ENCODE measurements at regions not wholly inside any gene's neighbourhood (a gene's known extent, or its start where the extent isn't known, plus 50 kb on each side); places are given as distances from the start of the nearest gene placed in this dataset.
"Not testable (repeated sequence)": the region's sequence is repeated elsewhere in the genome, so short reads cannot be mapped to it uniquely, and the experiment has no call there.

DNA sequence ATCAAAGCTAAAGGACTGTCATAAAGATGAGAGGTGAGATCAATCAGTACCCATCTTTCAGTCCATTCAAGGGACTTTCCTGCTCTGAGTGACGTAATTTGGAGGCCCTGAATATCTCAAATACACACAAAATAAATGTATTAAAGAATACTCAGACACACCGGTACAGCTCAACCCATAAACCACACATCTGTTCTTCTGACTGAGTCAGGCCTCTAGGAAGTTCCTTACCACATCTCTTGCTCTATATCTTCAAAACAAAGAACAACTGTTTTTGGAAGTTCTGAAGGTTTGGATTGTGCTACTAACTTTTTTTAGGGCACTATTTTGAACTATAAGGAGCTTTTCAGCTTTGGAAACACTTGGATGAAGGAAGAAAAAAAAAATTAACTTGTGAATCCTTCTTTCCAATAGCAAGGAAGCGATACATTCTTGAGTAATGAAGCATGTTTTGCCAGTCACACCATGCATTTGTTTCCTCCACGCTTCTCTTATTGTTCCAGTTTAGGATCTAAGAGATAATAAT lies 866.5 kb upstream of the VRK2 start:
- DNase-seq = no peak
- no peak for ATAC-seq

DNA sequence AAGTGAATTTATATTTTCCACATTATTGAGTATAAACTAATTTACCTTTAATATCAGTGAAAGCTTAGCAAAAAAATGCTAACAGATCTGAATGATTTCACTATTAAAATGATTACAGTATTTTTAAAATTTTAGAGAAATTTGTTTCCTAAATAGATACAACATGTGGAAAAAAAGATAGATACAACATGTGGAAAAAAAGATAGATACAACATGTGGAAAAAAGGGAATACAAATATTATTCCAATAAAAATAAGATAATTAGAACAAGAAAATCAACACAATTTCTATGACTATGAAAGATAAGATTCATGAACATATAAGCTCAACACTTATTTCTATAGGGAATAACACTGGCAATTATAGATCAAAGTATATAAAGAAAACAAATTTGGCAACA lies 865.9 kb upstream of the VRK2 start:
- no peak for DNase-seq
- no peak for ATAC-seq

DNA sequence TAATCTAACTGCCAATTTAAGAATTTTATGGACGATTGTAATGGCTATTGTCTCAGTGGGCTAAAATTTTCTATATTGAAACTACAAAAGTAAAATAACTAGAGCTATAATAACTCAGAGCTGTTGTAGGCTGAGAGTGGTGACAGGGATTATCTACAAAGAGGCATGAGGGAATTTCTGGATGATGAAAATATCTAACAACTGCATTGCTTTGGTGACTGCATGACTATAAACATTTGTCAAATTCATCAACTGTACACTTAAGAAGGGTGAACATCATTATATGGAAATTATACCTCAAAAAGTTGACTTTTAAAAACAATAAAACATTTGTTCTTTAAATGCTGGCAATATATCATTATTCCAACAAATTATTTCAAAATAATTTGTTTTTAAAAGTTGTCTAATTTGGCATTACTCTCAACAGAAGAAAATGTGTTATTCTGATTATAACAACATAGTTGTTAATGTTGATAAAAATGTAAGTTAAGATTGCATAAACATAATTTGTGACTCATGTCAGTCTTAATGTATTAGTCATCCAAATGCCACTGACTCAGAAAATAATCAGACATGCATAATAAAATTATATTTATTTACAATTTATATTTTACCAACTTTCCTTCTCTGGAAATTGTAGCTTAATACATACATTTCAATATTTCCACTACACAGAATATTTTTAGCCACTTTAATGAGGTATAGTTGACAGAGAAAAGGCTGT lies 865.1 kb upstream of the VRK2 start:
- no peak for DNase-seq
- no peak for ATAC-seq

DNA sequence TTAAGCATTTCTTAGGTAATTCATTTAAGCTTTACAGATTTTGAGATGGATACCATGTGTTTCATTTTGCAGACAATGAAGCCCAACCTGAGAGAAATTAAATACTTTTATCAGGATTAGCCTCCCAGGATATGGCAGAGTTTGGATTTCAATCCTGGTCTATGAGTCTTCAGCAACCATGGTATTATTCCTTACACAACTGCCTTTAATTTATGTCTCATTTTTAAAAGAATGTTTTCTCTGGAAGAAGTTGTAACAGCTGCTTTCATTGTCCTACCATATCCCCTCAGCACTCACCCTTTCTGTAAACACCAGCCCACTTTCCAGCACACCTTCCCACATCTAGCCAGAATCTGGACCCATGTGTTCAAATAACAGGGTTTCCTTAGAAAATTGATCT lies 863.7 kb upstream of the VRK2 start:
- no peak for ATAC-seq
- DNase-seq = no peak

DNA sequence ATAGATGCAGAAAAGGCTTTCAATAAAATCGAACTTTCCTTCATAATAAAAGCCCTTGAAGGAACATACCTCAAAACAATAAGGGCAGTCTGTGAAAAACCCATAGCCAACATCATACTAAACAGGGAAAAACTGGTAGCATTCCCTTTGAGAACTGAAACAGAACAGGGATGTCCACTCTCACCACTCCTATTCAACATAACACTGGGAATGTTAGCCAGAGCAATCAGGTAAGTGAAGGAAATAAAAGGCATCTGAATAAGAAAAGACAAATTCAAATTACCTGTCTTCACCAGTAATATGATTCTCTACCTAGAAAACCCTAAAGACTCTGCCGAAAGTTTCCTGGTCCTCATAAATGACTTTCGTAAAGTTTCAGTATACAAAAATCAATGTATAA lies 861.0 kb upstream of the VRK2 start:
- DNase-seq = no peak
- no peak for ATAC-seq

DNA sequence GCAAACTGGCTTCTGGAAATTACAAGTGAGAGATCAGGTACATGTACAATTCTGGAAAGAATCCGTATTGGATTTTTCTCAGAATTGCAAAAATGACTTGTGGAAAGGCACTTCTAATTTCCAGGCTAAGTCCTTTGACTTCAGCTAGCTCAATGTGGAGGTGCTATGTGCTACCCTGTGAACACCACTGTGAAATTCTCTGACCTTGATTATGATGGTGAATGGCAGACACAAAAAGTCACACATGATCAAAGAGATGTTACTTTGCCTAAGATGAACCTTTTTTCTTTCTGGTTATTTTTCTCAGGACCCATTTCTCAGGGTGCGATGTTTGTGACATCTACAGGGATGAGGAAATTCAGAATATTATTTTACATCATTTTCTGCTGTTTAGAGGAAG lies 856.6 kb upstream of the VRK2 start:
- no peak for ATAC-seq
- no peak for DNase-seq

DNA sequence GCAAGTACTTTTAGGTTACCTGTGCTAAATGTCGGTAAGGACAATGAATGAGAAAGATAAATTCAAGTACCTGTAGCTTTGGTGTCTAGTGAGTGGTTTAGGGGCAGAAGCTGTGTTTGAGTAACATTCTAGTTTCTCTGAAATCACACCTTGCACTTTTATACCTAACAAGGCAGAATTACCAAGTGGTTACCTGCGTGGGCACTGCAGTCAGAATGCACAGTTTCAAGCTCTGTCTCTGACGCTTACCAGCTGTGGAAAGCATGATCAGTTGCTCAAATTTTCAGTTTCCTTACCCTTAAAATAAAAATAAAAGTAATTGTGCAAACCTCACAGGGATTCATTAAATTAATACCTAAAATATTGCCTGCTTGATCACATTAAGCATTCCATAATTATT lies 846.9 kb upstream of the VRK2 start:
- no peak for DNase-seq
- no peak for ATAC-seq

DNA sequence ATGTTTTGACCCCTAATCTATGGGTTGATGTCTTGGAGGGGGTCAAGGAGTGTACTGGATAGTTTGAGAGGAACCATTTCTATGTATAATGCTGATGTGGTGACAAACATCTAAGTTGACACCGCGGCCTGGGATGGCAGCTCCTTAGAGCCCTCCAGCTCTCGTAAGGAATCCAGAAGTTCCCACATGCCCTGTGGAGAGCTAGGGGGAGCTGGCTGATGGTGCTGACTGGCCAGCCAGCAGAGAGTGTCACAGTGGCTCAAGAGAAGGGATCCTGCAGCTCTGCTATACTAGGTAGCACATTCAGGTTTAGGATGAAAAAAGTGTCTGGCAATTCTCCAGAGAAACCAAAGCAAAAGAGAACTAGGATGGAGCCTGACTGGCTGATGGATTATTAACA lies 842.2 kb upstream of the VRK2 start:
- DNase-seq (no peak), ATAC-seq (no peak)

DNA sequence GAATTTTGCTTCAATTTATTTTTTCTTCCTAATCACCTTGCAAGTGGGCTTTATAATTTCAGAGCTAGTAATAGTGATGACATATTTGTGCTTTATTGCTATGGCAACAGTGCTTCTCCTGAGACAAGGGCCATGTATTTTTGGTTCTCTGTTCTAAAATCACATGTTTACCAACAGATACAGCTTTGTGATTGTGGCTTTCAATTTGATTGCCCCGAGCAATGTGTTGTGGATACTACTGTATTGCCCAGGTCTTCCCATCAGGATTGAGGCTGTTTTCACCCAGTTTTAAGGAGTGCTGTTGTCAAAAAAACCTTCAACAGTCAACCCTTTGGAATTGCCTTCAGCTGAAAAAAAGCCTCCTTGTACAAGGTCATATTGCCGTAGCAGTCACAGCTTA lies 841.4 kb upstream of the VRK2 start:
- ATAC-seq = no peak
- DNase-seq = no peak

DNA sequence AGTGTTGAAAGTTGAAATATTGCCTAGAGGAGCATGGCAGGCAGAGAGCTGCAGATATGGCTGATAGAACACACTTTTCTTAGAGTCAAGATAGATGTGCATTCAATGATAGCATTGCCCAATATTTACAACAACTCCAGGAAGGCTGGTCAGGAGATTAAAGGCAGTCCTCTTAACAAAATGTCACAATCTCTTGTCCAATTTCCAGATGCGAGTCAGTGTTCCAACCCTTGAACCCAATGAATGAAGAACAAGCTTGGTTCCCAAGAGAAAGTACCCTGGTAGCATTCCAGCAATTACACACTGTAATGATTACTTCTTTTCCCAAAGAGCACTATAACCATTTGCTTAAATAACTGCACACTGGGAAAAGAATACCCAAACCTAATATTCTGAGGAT lies 839.4 kb upstream of the VRK2 start:
- ATAC-seq = no peak
- no peak for DNase-seq

DNA sequence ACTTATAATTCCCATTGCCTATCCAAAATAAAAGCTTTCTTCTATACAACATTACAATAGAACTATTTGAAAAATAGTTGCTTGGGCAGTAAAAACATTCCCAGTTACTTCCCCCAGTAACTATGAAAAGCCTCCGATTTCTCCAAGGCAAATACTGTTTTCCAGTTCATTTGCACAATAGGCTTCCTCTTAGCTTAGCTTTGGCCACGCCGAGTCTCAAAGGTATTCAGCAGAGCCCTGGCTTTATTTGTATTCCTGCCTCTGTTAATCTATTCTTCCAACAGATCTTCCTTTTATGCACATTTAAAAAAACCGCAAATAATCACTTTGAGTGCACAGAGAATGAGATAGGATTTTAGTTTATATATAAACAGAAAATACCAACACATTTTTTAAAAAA lies 836.8 kb upstream of the VRK2 start:
- DNase-seq (no peak), ATAC-seq (no peak)

DNA sequence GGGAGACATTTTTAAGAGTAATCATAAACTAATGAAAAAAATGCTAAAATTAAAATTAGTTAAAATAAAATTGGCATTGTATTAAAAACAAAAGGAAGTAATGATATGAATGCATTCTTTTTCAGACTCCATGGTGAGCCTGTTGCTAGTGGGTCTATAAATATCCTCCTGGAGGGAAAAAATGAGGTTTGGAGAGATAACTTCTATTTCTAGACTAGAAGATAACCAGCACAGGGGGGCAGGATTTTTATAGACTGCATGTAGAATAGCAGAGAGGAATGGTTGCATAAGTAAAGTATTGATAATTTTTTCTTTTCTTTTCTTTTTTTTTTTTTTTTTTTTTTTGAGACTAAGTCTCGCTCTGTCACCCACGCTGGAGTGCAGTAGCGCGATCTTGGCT lies 835.8 kb upstream of the VRK2 start:
- no peak for ATAC-seq
- DNase-seq = no peak

DNA sequence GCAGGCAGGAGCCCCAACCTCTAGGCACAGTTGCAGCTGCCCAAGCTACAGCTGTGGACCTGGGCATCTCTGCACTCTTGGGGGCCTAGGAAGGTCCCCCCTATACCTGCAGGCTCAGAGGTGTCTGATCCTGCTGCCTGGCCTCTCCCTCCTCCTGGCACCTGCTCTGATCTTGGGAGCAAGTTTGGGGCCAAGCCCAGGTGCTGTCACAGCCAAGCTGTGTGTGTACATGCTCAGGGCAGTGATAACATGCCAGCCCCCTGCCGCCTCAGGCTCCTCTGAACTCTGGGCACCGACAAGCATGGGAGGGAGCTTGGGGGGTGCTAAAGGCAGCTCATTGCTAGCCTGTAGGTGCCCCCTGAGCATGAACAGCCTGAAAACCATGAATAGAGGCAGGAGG lies 829.6 kb upstream of the VRK2 start:
- ATAC-seq (no peak), DNase-seq (no peak)

DNA sequence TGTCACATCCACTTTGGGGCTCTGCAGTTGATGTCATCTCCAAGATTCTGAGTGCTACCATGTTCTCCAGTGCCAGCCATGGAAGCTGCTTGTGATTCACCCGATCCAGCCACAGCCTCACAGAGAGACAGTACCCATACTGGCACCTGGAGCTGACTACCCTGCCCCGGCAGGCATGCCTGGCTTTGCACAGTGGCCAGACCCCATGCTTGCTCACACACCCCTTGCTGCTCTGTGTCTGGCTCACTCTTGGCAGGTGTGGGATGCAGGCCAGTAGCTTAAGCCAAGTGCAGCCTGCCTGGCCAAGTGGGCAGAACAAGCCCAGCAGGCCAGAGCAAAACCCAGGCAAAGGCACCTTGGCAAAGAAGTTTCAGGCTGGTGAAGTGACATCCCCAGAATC lies 828.4 kb upstream of the VRK2 start:
- ATAC-seq (no peak), DNase-seq (no peak)

DNA sequence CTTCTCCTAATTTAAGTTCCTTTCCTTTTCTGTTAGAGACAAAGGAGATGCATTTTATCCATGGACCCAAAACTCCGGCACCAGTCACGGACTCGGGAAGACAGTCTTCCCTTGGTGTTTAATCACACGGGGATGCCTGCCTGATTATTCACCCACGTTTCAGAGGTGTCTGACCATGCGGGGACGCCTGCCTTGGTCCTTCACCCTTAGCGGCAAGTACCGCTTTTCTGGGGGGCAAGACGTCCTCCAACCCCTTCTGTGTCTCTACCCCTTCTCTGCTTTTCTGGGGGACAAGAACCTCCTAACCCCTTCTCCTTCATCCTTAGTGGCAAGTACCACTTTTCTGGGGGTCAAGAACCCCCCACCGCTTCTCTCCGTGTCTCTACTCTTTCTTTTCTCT lies 816.9 kb upstream of the VRK2 start:
- ATAC-seq, DNase-seq: not testable (repeated sequence)

DNA sequence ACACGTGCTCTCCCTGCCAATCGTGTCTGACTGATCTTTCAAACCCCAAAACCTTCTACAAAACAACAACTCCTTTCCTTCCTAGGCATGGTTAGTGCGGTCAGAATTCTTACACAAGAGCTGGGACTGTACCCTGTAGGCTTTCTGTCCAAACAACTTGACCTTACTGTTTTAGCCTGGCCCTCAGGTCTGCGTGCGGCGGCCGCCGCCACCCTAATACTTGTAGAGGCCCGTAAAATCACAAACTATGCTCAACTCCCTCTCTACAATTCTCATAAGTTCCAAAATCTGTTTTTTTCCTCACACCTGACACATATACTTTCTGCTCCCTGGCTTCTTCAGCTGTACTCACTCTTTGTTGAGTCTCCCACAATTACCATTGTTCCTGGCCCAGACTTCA lies 814.3 kb upstream of the VRK2 start:
- not testable (repeated sequence) for ATAC-seq, DNase-seq

DNA sequence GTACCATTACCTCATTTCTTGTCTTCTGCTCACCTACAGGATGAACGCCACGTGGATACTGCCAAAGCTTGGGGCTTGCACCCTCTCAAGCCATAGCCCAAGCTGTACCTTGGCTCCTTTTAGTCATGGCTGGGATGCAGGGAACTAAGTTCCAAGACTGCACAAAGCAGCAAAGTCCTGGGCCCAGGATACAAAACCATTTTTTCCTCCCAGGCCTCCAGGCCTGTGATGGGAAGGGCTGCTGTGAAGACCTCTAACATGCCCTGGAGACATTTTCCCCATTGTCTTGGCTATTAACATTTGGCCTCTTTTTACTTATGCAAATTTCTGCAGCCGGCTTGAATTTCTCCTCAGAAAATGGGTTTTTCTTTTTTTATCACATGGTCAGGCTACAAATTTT lies 795.1 kb upstream of the VRK2 start:
- ATAC-seq, DNase-seq: not testable (repeated sequence)

DNA sequence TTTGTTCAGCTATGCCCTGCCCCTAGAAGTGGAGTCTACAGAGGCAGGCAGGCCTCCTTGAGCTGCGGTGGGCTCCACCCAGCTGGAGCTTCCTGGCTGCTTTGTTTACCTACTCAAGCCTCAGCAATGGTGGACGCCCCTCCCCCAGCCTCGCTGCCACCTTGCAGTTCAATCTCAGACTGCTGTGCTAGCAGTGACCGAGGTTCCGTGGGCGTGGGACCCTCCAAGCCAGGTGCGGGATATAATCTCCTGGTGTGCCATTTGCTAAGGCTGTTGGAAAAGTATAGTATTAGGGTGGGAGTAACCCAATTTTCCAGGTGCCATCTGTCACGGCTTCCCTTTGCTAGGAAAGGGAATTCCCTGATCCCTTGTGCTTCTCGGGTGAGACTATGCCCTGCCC lies 770.2 kb upstream of the VRK2 start:
- ATAC-seq, DNase-seq: not testable (repeated sequence)

DNA sequence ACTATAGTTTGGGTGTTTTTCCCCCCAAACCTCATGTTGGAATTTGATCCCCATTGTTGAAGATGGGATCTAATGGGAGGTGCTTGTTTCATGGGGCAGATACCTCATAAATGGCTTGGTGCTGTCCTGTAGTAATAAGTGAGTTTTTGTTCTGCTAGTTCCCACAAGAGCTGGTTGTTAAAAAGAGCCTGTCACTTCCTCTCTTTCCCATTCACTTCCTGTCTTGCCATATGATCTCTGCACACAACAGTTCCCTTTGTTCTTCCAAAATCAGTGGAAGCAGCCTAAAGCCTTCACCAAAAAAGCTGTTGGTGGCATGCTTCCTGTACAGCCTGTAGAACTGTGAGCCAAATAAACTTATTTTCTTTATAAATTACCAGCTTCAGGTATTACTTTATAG lies 768.2 kb upstream of the VRK2 start:
- DNase-seq = no peak

DNA sequence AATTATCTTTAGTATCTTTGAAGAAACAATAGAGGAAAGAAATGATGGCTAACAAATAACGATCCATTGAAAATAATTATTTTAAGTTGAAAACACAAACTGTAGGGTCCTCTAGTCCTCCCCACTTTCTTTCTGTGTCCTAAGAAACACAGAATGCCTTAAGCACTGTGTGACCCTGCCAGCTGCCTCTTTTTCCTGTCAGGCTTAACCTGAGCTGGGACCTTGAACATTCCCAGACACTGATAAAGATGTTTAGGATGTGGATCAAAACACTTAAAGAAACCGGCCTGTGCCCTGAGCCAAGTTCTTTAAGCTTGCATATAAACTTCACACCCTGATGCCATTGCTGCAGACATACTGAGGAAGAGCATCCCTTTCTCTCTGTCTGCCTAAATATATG lies 755.4 kb upstream of the VRK2 start:
- ATAC-seq (no peak), DNase-seq (no peak)

More for the DNA sequence above, 768.2 kb upstream of the VRK2 start:
- ATAC-seq = no peak

DNA sequence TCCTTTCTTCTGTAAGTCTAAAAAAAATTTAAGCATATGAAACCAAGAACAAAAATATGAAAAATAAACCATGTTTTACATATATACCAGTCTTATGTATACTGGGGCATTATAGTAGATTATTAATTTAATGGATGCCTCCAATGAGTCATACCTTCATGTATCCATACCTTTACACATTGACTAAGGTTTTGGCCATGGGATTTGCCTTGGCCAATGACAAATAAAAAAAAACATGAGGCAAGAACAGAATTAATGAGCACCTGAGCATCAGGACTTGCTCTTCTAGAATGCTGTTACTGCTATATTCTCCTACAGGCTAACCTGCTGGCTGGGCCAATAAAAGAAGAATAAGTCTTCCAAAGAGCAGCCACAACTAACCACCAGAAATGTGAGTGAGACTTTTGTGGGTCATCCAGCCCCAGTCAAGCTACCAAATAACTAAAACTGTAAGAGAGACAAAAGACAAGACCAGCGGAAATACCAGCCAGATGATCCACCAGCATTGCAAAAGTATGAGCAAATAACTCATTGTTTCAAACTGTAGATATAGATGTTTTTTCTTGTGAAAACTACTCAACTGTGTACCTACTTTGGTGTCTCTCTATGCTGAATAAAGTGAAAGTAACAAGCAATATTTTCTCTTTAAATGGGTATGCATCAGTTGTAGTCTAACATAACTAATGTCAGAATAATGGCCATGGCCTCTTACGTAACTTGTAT lies 749.6 kb upstream of the VRK2 start:
- ATAC-seq = no peak
- no peak for DNase-seq

DNA sequence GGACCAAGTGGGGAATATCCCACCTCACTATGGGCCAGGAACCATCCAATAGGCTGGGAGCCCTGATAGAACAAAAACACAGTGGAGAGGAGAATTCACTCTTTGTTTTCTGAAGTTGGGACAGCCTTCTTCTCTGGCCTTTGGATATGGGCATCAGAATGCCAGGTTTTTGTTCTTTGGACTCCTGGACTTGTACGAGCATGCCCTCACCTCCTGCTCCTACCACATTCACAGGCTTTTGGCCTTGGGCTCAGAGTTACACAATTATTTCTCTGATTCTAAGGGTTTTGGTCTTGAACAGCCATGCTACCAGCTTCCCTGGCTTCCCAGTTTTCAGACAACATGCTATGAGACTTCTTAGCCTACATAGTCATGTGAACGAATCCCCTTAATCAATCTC lies 732.9 kb upstream of the VRK2 start:
- no peak for ATAC-seq
- DNase-seq = no peak

DNA sequence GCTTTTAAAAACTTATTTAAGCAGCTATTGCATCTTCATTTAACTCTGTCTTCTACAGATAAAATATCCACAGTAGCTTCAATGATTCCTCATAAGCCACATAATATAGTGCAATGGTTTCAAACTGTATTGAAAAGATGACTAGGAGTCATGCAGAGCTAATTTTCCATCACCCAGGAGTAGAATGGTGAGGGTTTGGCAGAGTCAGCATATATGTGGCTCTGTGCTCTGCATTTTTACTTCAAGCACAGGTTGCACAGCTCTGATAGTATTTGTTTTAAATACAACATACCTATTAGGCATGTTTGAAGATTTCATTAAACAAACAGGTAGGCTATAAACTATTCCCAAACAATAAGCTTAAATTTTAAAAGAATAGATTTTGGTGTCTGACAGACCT lies 731.9 kb upstream of the VRK2 start:
- DNase-seq (no peak), ATAC-seq (no peak)

DNA sequence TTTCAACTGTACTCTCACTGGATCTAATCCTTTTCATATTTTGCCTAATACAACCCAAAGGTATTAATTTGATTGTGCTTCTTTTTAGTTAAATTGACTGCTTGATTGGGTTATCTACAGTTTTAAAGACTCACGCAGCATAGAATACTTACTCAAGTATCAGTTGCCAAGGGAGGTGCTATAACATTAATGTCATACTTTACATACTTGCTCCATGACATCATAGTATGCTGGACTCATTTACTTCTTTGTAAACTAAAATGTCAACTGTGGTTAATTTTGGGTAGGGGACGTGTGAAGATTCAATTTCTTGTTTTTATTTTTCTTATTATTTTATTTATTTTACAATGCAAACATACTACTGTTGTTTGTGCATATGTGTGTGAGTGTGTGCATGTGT lies 716.2 kb upstream of the VRK2 start:
- ATAC-seq (no peak), DNase-seq (no peak)
